HCT116 (cell line): ENCODE measurements at regions not wholly inside any gene's neighbourhood (a gene's known extent, or its start where the extent isn't known, plus 50 kb on each side); places are given as distances from the start of the nearest gene placed in this dataset.

Source experiments
- ATAC-seq: fragments of 200-7000 bp; cut with Tn5 transposase; 2 replicates; pipeline ENCODE4 v1.9.1; 2020; ENCODE audit warnings: mild to moderate bottlenecking, moderate library complexity
- BruUV-seq: library from RNA; stranded (reverse); fragments of 400-500 nt; replicated peaks from 2 replicates; lab custom pipeline; 2021; lab: Mats Ljungman, UMichigan
- CTCF ChIA-PET: fragments of 300-600 bp; sonication (Branson Sonifier 250); formaldehyde crosslinking; loops from one replicate; lab custom pipeline; 2021; ENCODE audit warnings: antibody characterized with exemption; lab: Charles Lee
- POLR2A ChIA-PET: fragments of 300-600, 350-600 bp; sonication (Branson Sonifier 250); formaldehyde crosslinking; loops from one replicate; lab custom pipeline; 2021; ENCODE audit warnings: antibody characterized with exemption; lab: Charles Lee
- RAD21 ChIA-PET, 2 experiments: fragments of 300-600 bp; sonication (Branson Sonifier 250); formaldehyde crosslinking; loops; one replicate each; lab custom pipeline; 2023; ENCODE audit warnings: low total read pairs in 2 of 2; ENCODE audit not compliant: uncharacterized antibody in 2 of 2, unreplicated experiment in 2 of 2, low non-redundant PET in 1 of 2; lab: Charles Lee
- DNase-seq: peaks from one replicate; pipeline ENCODE4 v3.0.0-alpha.2; 2010; ENCODE audit warnings: low read depth, low spot score
- H2AFZ ChIP-seq: fragments of 200-600 bp; shearing (Covaris generic), sonication (generic); 2 replicates; pipeline ENCODE4 v1.6.1; 2017; ENCODE audit warnings: low read depth, mixed run types, mixed read lengths, antibody characterized with exemption, low read length; ENCODE audit not compliant: poor library complexity, severe bottlenecking
- H3K27ac ChIP-seq: 2 replicates; pipeline ENCODE4 v1.5.1; 2012; ENCODE audit warnings: low read depth, low read length
- H3K27me3 ChIP-seq: fragments of 200-600 bp; sonication (generic); 2 replicates; pipeline ENCODE4 v1.6.1; 2016; ENCODE audit warnings: mixed run types, low read length, mixed read lengths; ENCODE audit not compliant: insufficient read depth
- H3K36me3 ChIP-seq, 2 experiments: fragments of 200-500 bp in 1 of 2; fragments of 200-600 bp in 1 of 2; sonication (Bioruptor generic) in 1 of 2; sonication (generic) in 1 of 2; 2 replicates each; pipeline versions ENCODE4 v1.5.1 to v1.6.1; 2014 to 2016; ENCODE audit warnings: low read length in 2 of 2, inconsistent platforms in 1 of 2, mixed read lengths in 1 of 2, mixed run types in 1 of 2; ENCODE audit not compliant: insufficient read depth in 2 of 2, control insufficient read depth in 1 of 2
- H3K4me1 ChIP-seq, 2 experiments: fragments of 200-600 bp in 1 of 2; sonication (generic) in 1 of 2; 2 replicates each; pipeline versions ENCODE4 v1.5.1 to v1.6.1; 2012 to 2017; ENCODE audit warnings: low read length in 2 of 2, inconsistent platforms in 1 of 2, mild to moderate bottlenecking in 1 of 2, mixed read lengths in 1 of 2, mixed run types in 1 of 2, moderate library complexity in 1 of 2; ENCODE audit not compliant: insufficient read depth in 2 of 2, control insufficient read depth in 1 of 2
- H3K4me2 ChIP-seq: fragments of 200-600 bp; sonication (generic); 2 replicates; pipeline ENCODE4 v1.6.1; 2017; ENCODE audit warnings: mixed run types, low read length, mixed read lengths
- H3K4me3 ChIP-seq, 2 experiments: fragments of 200-600 bp in 1 of 2; sonication (generic) in 1 of 2; replicated peaks in 1 of 2; 2 replicates each; pipeline ENCODE4 v1.5.1; 2011 to 2016; ENCODE audit warnings: low read length in 2 of 2, control low read depth in 1 of 2, low read depth in 1 of 2, mild to moderate bottlenecking in 1 of 2, mixed read lengths in 1 of 2, mixed run types in 1 of 2
- H3K79me2 ChIP-seq: fragments of 200-600 bp; sonication (generic); 2 replicates; pipeline ENCODE4 v1.6.1; 2017; ENCODE audit warnings: mild to moderate bottlenecking, mixed run types, low read length, moderate library complexity, mixed read lengths; ENCODE audit not compliant: insufficient read depth
- H3K9ac ChIP-seq: fragments of 200-600 bp; sonication (generic); 2 replicates; pipeline ENCODE4 v1.6.1; 2016; ENCODE audit warnings: low read length, mixed read lengths
- H3K9me2 ChIP-seq: fragments of 200-600 bp; sonication (generic), shearing (Covaris generic); 2 replicates; pipeline ENCODE4 v1.6.1; 2017; ENCODE audit warnings: mixed run types, mild to moderate bottlenecking, moderate library complexity; ENCODE audit not compliant: insufficient read depth
- H3K9me3 ChIP-seq, 2 experiments: fragments of 200-500 bp in 1 of 2; fragments of 200-600 bp in 1 of 2; sonication (Bioruptor generic) in 1 of 2; sonication (generic) in 1 of 2; 2 replicates each; pipeline ENCODE4 v1.6.1; 2014 to 2017; ENCODE audit warnings: low read length in 2 of 2, mixed read lengths in 2 of 2, inconsistent platforms in 1 of 2, low read depth in 1 of 2, mild to moderate bottlenecking in 1 of 2, mixed run types in 1 of 2, moderate library complexity in 1 of 2; ENCODE audit not compliant: control insufficient read depth in 1 of 2, insufficient read depth in 1 of 2
- H4K20me1 ChIP-seq: fragments of 200-600 bp; sonication (generic), shearing (Covaris generic); 2 replicates; pipeline ENCODE4 v1.6.1; 2017; ENCODE audit warnings: mixed run types, mild to moderate bottlenecking, moderate library complexity; ENCODE audit not compliant: insufficient read depth
- CBX3 ChIP-seq: IDR thresholded peaks from 2 replicates; pipeline ENCODE4 v1.6.1; 2012; ENCODE audit warnings: low read depth
- EGR1 ChIP-seq: IDR thresholded peaks from 2 replicates; pipeline ENCODE4 v1.6.1; 2012; ENCODE audit warnings: low read depth
- ELF1 ChIP-seq: IDR thresholded peaks from 2 replicates; pipeline ENCODE4 v1.6.1; 2012; ENCODE audit warnings: low read depth, borderline replicate concordance
- EZH2 ChIP-seq: fragments of 200-600 bp; sonication (generic); IDR thresholded peaks from 2 replicates; pipeline ENCODE4 v1.6.1; 2017; ENCODE audit warnings: antibody characterized with exemption, mixed run types
- FOSL1 ChIP-seq: IDR thresholded peaks from 2 replicates; pipeline ENCODE4 v1.6.1; 2012; ENCODE audit warnings: low read depth
- JUND ChIP-seq: IDR thresholded peaks from 2 replicates; pipeline ENCODE4 v1.6.1; 2012
- POLR2A ChIP-seq: IDR thresholded peaks from 2 replicates; pipeline ENCODE4 v1.7.0; 2011; ENCODE audit warnings: borderline replicate concordance; ENCODE audit not compliant: insufficient read depth, insufficient read length; ENCODE audit errors: extremely low read depth
- POLR2AphosphoS5 ChIP-seq: IDR thresholded peaks from 2 replicates; pipeline ENCODE4 v1.6.1; 2011; ENCODE audit warnings: mild to moderate bottlenecking, low read depth, low read length, moderate library complexity
- RAD21 ChIP-seq: IDR thresholded peaks from 2 replicates; pipeline ENCODE4 v1.6.1; 2012; ENCODE audit warnings: low read depth, mild to moderate bottlenecking
- SRF ChIP-seq: IDR thresholded peaks from 2 replicates; pipeline ENCODE4 v1.6.1; 2012; ENCODE audit warnings: low read depth
- YY1 ChIP-seq: IDR thresholded peaks from 2 replicates; pipeline ENCODE4 v1.6.1; 2011; ENCODE audit warnings: low read length, low read depth, moderate library complexity, mild to moderate bottlenecking; ENCODE audit not compliant: insufficient replicate concordance; ENCODE audit errors: extremely low read depth
- ZNF274 ChIP-seq: fragments of 200-500 bp; sonication (Bioruptor generic); IDR thresholded peaks from 2 replicates; pipeline ENCODE4 v1.6.1; 2014; ENCODE audit warnings: mild to moderate bottlenecking, low read depth, low read length, inconsistent platforms
- intact Hi-C: fragments of 100-400 bp; cut with micrococcal nuclease; formaldehyde crosslinking; loops from 2 replicates; pipeline ENCODE4 v1.10.0; 2022
- TF ChIP-seq, protein P1 (sequence below), 3 experiments: fragments of 200-600 bp in 1 of 3; sonication (generic) in 1 of 3; IDR thresholded peaks in 2 of 3; conservative IDR thresholded peaks in 1 of 3; 2 replicates each; pipeline ENCODE4 v1.5.1; 2012 to 2017; ENCODE audit warnings: low read depth in 2 of 3, low read length in 2 of 3, antibody characterized with exemption in 1 of 3, borderline replicate concordance in 1 of 3, control low read depth in 1 of 3, mild to moderate bottlenecking in 1 of 3, mixed read lengths in 1 of 3, mixed run types in 1 of 3, moderate library complexity in 1 of 3; ENCODE audit not compliant: insufficient read depth in 1 of 3
- TF ChIP-seq, protein P2 (sequence below): IDR thresholded peaks from 2 replicates; pipeline ENCODE4 v1.6.1; 2012
- TF ChIP-seq, protein P3 (sequence below): IDR thresholded peaks from 2 replicates; pipeline ENCODE4 v1.6.1; 2012

DNA sequence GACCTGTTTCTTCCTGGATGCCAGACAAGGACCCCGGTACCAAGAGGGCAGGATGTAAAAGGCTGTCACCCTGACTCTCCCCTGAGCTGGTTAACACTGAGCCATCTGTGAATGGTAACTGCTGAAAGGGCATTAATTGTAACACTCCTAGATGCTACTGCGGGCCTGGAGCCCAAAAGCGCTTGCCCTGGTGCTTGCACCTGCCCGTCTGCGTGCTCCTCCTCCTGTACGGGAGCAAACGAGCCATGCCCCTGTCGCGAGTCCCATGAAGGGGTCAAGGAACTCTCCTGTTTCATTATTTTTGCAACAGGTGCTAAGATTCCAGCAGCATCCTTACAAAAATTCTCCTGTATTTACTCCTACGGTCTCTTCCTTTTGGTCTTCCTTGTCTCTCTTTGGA is 140.0 kb upstream of the LAMA2 start:
- RAD21 ChIA-PET = no interaction called here
- Histone ChIP-seq H2AFZ (no peak overlapping the region), H3K27me3 (no peaks in the 10 kb centered on the region), H3K9ac (no peak overlapping the region), H4K20me1 (no peaks in the 10 kb centered on the region), H3K9me3 (no peaks in the 10 kb centered on the region), H3K79me2 (no peaks in the 10 kb centered on the region), H3K4me1 (peaks cover 3 to 15% of the 10 kb centered on the region in 2 experiments; a peak in 3 of 4 replicates), H3K27ac (no peak overlapping the region), H3K4me3 (no peak overlapping the region), H3K4me2 (no peak overlapping the region), H3K9me2 (peaks cover 5% of the 10 kb centered on the region; the same call in 1 of the 2 replicates), H3K36me3 (no peaks in the 10 kb centered on the region)
- POLR2A ChIA-PET = no interaction called here
- DNase-seq = no peak
- ATAC-seq = no peak
- intact Hi-C loops = no loop called here
- no peak for TF ChIP-seq SRF
- TF ChIP-seq, protein P1, sequence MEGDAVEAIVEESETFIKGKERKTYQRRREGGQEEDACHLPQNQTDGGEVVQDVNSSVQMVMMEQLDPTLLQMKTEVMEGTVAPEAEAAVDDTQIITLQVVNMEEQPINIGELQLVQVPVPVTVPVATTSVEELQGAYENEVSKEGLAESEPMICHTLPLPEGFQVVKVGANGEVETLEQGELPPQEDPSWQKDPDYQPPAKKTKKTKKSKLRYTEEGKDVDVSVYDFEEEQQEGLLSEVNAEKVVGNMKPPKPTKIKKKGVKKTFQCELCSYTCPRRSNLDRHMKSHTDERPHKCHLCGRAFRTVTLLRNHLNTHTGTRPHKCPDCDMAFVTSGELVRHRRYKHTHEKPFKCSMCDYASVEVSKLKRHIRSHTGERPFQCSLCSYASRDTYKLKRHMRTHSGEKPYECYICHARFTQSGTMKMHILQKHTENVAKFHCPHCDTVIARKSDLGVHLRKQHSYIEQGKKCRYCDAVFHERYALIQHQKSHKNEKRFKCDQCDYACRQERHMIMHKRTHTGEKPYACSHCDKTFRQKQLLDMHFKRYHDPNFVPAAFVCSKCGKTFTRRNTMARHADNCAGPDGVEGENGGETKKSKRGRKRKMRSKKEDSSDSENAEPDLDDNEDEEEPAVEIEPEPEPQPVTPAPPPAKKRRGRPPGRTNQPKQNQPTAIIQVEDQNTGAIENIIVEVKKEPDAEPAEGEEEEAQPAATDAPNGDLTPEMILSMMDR (IDR thresholded peaks at IDR 0.05 in 2 of 3, conservative IDR thresholded peaks at IDR 0.05 in 1 of 3; ENCODE audit: borderline replicate concordance in 1 of 3, insufficient read depth in 1 of 3, low read depth in 2 of 3, low read length in 2 of 3) = no peak
- CTCF ChIA-PET = interaction anchor here (1.2 kb wide), 1 partner anchor 12 kb away, joined by 4 read pairs; no protein-coding TSS in a partner anchor
- no TSS peak for BruUV-seq

DNA sequence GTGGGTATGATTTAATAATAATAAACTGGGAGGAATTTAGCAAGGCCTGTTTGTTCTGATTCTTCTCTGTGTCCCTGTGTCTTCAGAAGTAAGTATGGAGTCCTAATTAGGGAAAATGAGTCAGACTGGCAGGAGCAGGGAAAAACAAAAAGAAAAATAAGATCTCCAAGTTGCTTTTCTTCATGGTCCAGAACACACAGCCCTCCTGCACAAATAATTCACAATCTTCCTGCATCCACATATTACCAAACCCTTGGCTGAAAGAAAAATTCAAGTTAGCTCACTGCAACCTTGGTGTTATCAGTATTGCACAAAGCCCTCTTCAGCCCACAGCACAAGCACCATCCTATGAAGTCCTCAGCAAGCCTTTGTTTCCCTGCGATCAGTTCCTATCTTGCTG is 142.0 kb upstream of the LAMA2 start:
- CTCF ChIA-PET = no interaction called here
- BruUV-seq = no TSS peak

More for the DNA sequence above, 142.0 kb upstream of the LAMA2 start:
- Histone ChIP-seq H3K4me2 (no peak overlapping the region), H3K4me3 (no peak overlapping the region), H3K27ac (no peak overlapping the region), H3K79me2 (no peaks in the 10 kb centered on the region), H3K27me3 (no peaks in the 10 kb centered on the region), H3K4me1 (peaks cover 3 to 17% of the 10 kb centered on the region in 2 experiments; a peak in 3 of 4 replicates), H3K9me2 (peaks cover 8% of the 10 kb centered on the region; the same call in 1 of the 2 replicates), H3K9ac (no peak overlapping the region), H3K36me3 (no peaks in the 10 kb centered on the region), H3K9me3 (no peaks in the 10 kb centered on the region), H2AFZ (no peak overlapping the region), H4K20me1 (no peaks in the 10 kb centered on the region)
- POLR2A ChIA-PET = no interaction called here
- RAD21 ChIA-PET = no interaction called here
- intact Hi-C loops = no loop called here
- ATAC-seq (no peak), DNase-seq (no peak)
- TF ChIP-seq, protein P2, sequence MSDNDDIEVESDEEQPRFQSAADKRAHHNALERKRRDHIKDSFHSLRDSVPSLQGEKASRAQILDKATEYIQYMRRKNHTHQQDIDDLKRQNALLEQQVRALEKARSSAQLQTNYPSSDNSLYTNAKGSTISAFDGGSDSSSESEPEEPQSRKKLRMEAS = no peak
- no peak for TF ChIP-seq ZNF274
- no peak for TF ChIP-seq CBX3
- no peak for TF ChIP-seq EZH2
- no peak for TF ChIP-seq POLR2A
- TF ChIP-seq JUND = no peak
- TF ChIP-seq ELF1 = no peak
- TF ChIP-seq YY1 = no peak
- TF ChIP-seq POLR2AphosphoS5 = no peak
- TF ChIP-seq RAD21 = no peak
- TF ChIP-seq FOSL1 = no peak
- TF ChIP-seq, protein P3, sequence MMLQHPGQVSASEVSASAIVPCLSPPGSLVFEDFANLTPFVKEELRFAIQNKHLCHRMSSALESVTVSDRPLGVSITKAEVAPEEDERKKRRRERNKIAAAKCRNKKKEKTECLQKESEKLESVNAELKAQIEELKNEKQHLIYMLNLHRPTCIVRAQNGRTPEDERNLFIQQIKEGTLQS = no peak
- no peak for TF ChIP-seq EGR1
